ENCODE measurements at regions not wholly inside any gene's neighbourhood (a gene's known extent, or its start where the extent isn't known, plus 50 kb on each side); places are given as distances from the start of the nearest gene placed in this dataset.
A peak's percentile ranks its signal among the peaks of the same experiment; 100 is the strongest.
"Not testable (repeated sequence)": the region's sequence is repeated elsewhere in the genome, so short reads cannot be mapped to it uniquely, and the experiment has no call there.

GRCh38 chr13:62377838-62378237 lies 962.2 kb upstream of the PCDH20 start:
- POLR2A ChIA-PET: no interaction called here
- no peak for DNase-seq (ENCODE audit: extremely low spot score)
- TF ChIP-seq ZNF384 (IDR thresholded peaks at IDR 0.05): no peak
- TF ChIP-seq NFRKB (IDR thresholded peaks at IDR 0.05): no peak
- no peak for TF ChIP-seq FOXK2 (IDR thresholded peaks at IDR 0.05)
- no peak for TF ChIP-seq FOXM1 (IDR thresholded peaks at IDR 0.05; ENCODE audit: borderline replicate concordance)
- TF ChIP-seq SUZ12 (IDR thresholded peaks at IDR 0.05): no peak
- no peak for TF ChIP-seq PKNOX1 (IDR thresholded peaks at IDR 0.05)
- no peak for TF ChIP-seq HDGF (IDR thresholded peaks at IDR 0.05; ENCODE audit: borderline replicate concordance)
- TF ChIP-seq BHLHE40 (IDR thresholded peaks at IDR 0.05; ENCODE audit: borderline replicate concordance): no peak
- no peak for TF ChIP-seq LEF1 (IDR thresholded peaks at IDR 0.05; ENCODE audit: borderline replicate concordance)
- TF ChIP-seq ELF4 (IDR thresholded peaks at IDR 0.05): no peak
- TF ChIP-seq CTBP1 (IDR thresholded peaks at IDR 0.05; ENCODE audit: borderline replicate concordance): no peak
- no peak for TF ChIP-seq TARDBP (IDR thresholded peaks at IDR 0.05)
- no peak for TF ChIP-seq L3MBTL2 (conservative IDR thresholded peaks at IDR 0.05)
- no peak for TF ChIP-seq SP1 (IDR thresholded peaks at IDR 0.05)
- no peak for TF ChIP-seq ARNT (IDR thresholded peaks at IDR 0.05)
- no peak for TF ChIP-seq FOXA1 (IDR thresholded peaks at IDR 0.05)
- CTCF ChIA-PET: interaction anchor here (0.6 kb wide), 1 partner anchor 486 kb away, joined by 3 read pairs; no protein-coding TSS in a partner anchor

- CTCF ChIA-PET: no interaction called here
- POLR2A ChIA-PET: no interaction called here
- TF ChIP-seq FOXK2 (IDR thresholded peaks at IDR 0.05) (no peak), SP1 (IDR thresholded peaks at IDR 0.05) (no peak), HDGF (IDR thresholded peaks at IDR 0.05; ENCODE audit: borderline replicate concordance) (no peak), ZNF384 (IDR thresholded peaks at IDR 0.05) (no peak), TARDBP (IDR thresholded peaks at IDR 0.05) (no peak), LEF1 (IDR thresholded peaks at IDR 0.05; ENCODE audit: borderline replicate concordance) (no peak), FOXA1 (IDR thresholded peaks at IDR 0.05) (no peak), L3MBTL2 (conservative IDR thresholded peaks at IDR 0.05) (no peak), CTBP1 (IDR thresholded peaks at IDR 0.05; ENCODE audit: borderline replicate concordance) (no peak), NFRKB (IDR thresholded peaks at IDR 0.05) (no peak), ARNT (IDR thresholded peaks at IDR 0.05) (no peak), BHLHE40 (IDR thresholded peaks at IDR 0.05; ENCODE audit: borderline replicate concordance) (no peak), SUZ12 (IDR thresholded peaks at IDR 0.05) (no peak), PKNOX1 (IDR thresholded peaks at IDR 0.05) (no peak), ELF4 (IDR thresholded peaks at IDR 0.05) (no peak)
- no peak for DNase-seq (ENCODE audit: extremely low spot score)
Observed at GRCh38 chr13:62375653-62376052, 960.0 kb upstream of the PCDH20 start.

GRCh38 chr13:62371737-62372136 lies 956.1 kb upstream of the PCDH20 start:
- CTCF ChIA-PET: no interaction called here
- TF ChIP-seq LEF1 (IDR thresholded peaks at IDR 0.05; ENCODE audit: borderline replicate concordance) (no peak), ELF4 (IDR thresholded peaks at IDR 0.05) (no peak), FOXM1 (IDR thresholded peaks at IDR 0.05; ENCODE audit: borderline replicate concordance) (no peak), FOXK2 (IDR thresholded peaks at IDR 0.05) (no peak), ARNT (IDR thresholded peaks at IDR 0.05) (no peak), FOXA1 (IDR thresholded peaks at IDR 0.05) (no peak), ZNF384 (IDR thresholded peaks at IDR 0.05) (no peak), TARDBP (IDR thresholded peaks at IDR 0.05) (no peak)
- POLR2A ChIA-PET: no interaction called here
- no peak for DNase-seq (ENCODE audit: extremely low spot score)

GRCh38 chr13:62367971-62368370 lies 952.3 kb upstream of the PCDH20 start:
- DNase-seq (ENCODE audit: extremely low spot score); CTCF ChIA-PET; POLR2A ChIA-PET: not testable (repeated sequence)

GRCh38 chr13:62360609-62361008 lies 945.0 kb upstream of the PCDH20 start:
- CTCF ChIA-PET: interaction anchor here (0.6 kb wide), 1 partner anchor 246 kb away, joined by 3 read pairs; no protein-coding TSS in a partner anchor
- TF ChIP-seq SUZ12 (IDR thresholded peaks at IDR 0.05) (no peak), LEF1 (IDR thresholded peaks at IDR 0.05; ENCODE audit: borderline replicate concordance) (peak; percentile 99), ZNF384 (IDR thresholded peaks at IDR 0.05) (peak; percentile 84), FOXA1 (IDR thresholded peaks at IDR 0.05) (peak; percentile 94), PKNOX1 (IDR thresholded peaks at IDR 0.05) (peak; percentile 98), TARDBP (IDR thresholded peaks at IDR 0.05) (peak; percentile 37; the same call in 1 of the 2 replicates), ARNT (IDR thresholded peaks at IDR 0.05) (peak; percentile 97), SP1 (IDR thresholded peaks at IDR 0.05) (no peak), BHLHE40 (IDR thresholded peaks at IDR 0.05; ENCODE audit: borderline replicate concordance) (peak; percentile 33; the same call in 1 of the 2 replicates), ELF4 (IDR thresholded peaks at IDR 0.05) (0 out of 2 replicates have a peak, but pooled peaks have one; percentile 24), FOXM1 (IDR thresholded peaks at IDR 0.05; ENCODE audit: borderline replicate concordance) (peak; percentile 94), NFRKB (IDR thresholded peaks at IDR 0.05) (0 out of 2 replicates have a peak, but pooled peaks have one; percentile 17), L3MBTL2 (conservative IDR thresholded peaks at IDR 0.05) (peak; percentile 82), HDGF (IDR thresholded peaks at IDR 0.05; ENCODE audit: borderline replicate concordance) (no peak), CTBP1 (IDR thresholded peaks at IDR 0.05; ENCODE audit: borderline replicate concordance) (peak; percentile 100), FOXK2 (IDR thresholded peaks at IDR 0.05) (peak; percentile 90)
- DNase-seq (ENCODE audit: extremely low spot score): peak; percentile 79
- POLR2A ChIA-PET: no interaction called here

GRCh38 chr13:62358646-62358932 lies 942.9 kb upstream of the PCDH20 start:
- DNase-seq (ENCODE audit: extremely low spot score): no peak
- POLR2A ChIA-PET: no interaction called here
- no peak for TF ChIP-seq ELF4 (IDR thresholded peaks at IDR 0.05)
- TF ChIP-seq L3MBTL2 (conservative IDR thresholded peaks at IDR 0.05): no peak
- no peak for TF ChIP-seq CTBP1 (IDR thresholded peaks at IDR 0.05; ENCODE audit: borderline replicate concordance)
- TF ChIP-seq SUZ12 (IDR thresholded peaks at IDR 0.05): no peak
- no peak for TF ChIP-seq FOXA1 (IDR thresholded peaks at IDR 0.05)
- no peak for TF ChIP-seq ARNT (IDR thresholded peaks at IDR 0.05)
- TF ChIP-seq PKNOX1 (IDR thresholded peaks at IDR 0.05): no peak
- no peak for TF ChIP-seq ZNF384 (IDR thresholded peaks at IDR 0.05)
- TF ChIP-seq BHLHE40 (IDR thresholded peaks at IDR 0.05; ENCODE audit: borderline replicate concordance): no peak
- TF ChIP-seq FOXM1 (IDR thresholded peaks at IDR 0.05; ENCODE audit: borderline replicate concordance): no peak
- no peak for TF ChIP-seq TARDBP (IDR thresholded peaks at IDR 0.05)
- no peak for TF ChIP-seq HDGF (IDR thresholded peaks at IDR 0.05; ENCODE audit: borderline replicate concordance)
- no peak for TF ChIP-seq NFRKB (IDR thresholded peaks at IDR 0.05)
- CTCF ChIA-PET: interaction anchor here (0.6 to 2.1 kb wide), 9 partner anchors 11 to 357 kb away, joined by 3 to 30 read pairs (median 6); no protein-coding TSS in a partner anchor

Data from HEK293T (cell line).